DMS153 (cell line): ENCODE measurements at regions not wholly inside any gene's neighbourhood (a gene's known extent, or its start where the extent isn't known, plus 50 kb on each side); places are given as distances from the start of the nearest gene placed in this dataset.

Source experiments
- DNase-seq: peaks from one replicate; lab custom pipeline; 2025; lab: John Stamatoyannopoulos, UW

GRCh38 chr16:11474617-11475291, 112.0 kb downstream of the LITAF start:
- DNase-seq: no peak

GRCh38 chr16:11475896-11476630, 110.7 kb downstream of the LITAF start:
- DNase-seq: no peak

GRCh38 chr16:11476676-11477075, 110.0 kb downstream of the LITAF start:
- no peak for DNase-seq

GRCh38 chr16:11478431-11479119, 108.1 kb downstream of the LITAF start:
- no peak for DNase-seq

- no peak for DNase-seq
Measured at GRCh38 chr16:11479916-11480315, 106.8 kb downstream of the LITAF start.

- DNase-seq: no peak
Measured at GRCh38 chr16:11480634-11481033, 106.1 kb downstream of the LITAF start.

GRCh38 chr16:11481987-11482386, 104.7 kb downstream of the LITAF start:
- no peak for DNase-seq

GRCh38 chr16:11482946-11483748, 103.6 kb downstream of the LITAF start:
- DNase-seq: no peak

- DNase-seq: no peak
Measured at GRCh38 chr16:11484691-11485258, 101.9 kb downstream of the LITAF start.

GRCh38 chr16:11485676-11486075, 101.0 kb downstream of the LITAF start:
- no peak for DNase-seq

GRCh38 chr16:11487289-11487688, 99.4 kb downstream of the LITAF start:
- DNase-seq: no peak

GRCh38 chr16:11488304-11488703, 98.4 kb downstream of the LITAF start:
- DNase-seq: no peak

GRCh38 chr16:11491524-11491923, 95.2 kb downstream of the LITAF start:
- DNase-seq: no peak

- no peak for DNase-seq
Measured at GRCh38 chr16:11492808-11493530, 93.8 kb downstream of the LITAF start.

- no peak for DNase-seq
Measured at GRCh38 chr16:11493531-11493929, 93.2 kb downstream of the LITAF start.

GRCh38 chr16:11494029-11494428, 92.7 kb downstream of the LITAF start:
- DNase-seq: no peak

GRCh38 chr16:11494433-11494832, 92.3 kb downstream of the LITAF start:
- no peak for DNase-seq

- no peak for DNase-seq
Measured at GRCh38 chr16:11495066-11495407, 91.7 kb downstream of the LITAF start.
